ENCODE measurements at regions not wholly inside any gene's neighbourhood (a gene's known extent, or its start where the extent isn't known, plus 50 kb on each side); places are given as distances from the start of the nearest gene placed in this dataset.

DNA sequence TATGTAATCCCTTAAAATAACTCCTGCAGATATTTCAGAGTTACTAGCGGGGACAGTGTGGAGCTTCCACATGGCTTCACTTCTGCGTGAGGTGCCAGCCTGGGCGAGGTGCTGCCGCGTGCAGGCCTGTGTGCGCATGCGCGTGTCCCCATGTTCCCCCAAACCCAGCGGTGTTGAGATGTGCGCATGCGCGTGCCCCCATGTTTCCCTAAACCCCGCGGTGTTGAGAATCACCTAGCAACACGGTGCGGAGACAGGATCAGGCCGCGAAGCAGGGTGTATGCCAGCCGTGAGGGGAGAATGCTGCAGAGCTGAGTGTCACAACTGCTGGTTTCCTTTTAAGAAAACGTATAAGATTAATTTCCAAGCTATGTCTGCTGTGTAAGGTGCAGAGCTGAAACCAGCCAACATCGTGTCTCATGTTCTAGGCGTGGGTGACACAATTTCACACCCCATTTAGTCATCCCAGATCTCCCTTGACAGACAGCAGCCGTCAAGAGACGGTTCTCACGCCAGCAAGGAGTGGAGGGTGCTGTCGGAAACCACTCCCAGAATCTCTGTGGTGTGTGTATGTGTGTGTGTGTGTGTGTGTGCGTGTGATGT is 71.9 kb upstream of the ADARB2 start:
- H3K36me3 ChIP-seq = no peaks in the 10 kb centered on the region
- H3K4me3 ChIP-seq = no peak overlapping the region
- H3K27me3 ChIP-seq = no peaks in the 10 kb centered on the region
- ATAC-seq (no peak), DNase-seq (no peak)
- WGBS (ENCODE audit: insufficient coverage, low coverage, low lambda C conversion rate, missing lambda C conversion rate) = 79% methylated on average over 27 of the region's 27 CpGs
- TF ChIP-seq, protein P1, sequence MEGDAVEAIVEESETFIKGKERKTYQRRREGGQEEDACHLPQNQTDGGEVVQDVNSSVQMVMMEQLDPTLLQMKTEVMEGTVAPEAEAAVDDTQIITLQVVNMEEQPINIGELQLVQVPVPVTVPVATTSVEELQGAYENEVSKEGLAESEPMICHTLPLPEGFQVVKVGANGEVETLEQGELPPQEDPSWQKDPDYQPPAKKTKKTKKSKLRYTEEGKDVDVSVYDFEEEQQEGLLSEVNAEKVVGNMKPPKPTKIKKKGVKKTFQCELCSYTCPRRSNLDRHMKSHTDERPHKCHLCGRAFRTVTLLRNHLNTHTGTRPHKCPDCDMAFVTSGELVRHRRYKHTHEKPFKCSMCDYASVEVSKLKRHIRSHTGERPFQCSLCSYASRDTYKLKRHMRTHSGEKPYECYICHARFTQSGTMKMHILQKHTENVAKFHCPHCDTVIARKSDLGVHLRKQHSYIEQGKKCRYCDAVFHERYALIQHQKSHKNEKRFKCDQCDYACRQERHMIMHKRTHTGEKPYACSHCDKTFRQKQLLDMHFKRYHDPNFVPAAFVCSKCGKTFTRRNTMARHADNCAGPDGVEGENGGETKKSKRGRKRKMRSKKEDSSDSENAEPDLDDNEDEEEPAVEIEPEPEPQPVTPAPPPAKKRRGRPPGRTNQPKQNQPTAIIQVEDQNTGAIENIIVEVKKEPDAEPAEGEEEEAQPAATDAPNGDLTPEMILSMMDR (IDR thresholded peaks at IDR 0.05) = no peak
- no peaks in the 10 kb centered on the region for H3K9me3 ChIP-seq
- H3K27ac ChIP-seq = no peak overlapping the region
- H3K4me1 ChIP-seq = no peaks in the 10 kb centered on the region
- intact Hi-C loops (cut with DNase I) = no loop called here

DNA sequence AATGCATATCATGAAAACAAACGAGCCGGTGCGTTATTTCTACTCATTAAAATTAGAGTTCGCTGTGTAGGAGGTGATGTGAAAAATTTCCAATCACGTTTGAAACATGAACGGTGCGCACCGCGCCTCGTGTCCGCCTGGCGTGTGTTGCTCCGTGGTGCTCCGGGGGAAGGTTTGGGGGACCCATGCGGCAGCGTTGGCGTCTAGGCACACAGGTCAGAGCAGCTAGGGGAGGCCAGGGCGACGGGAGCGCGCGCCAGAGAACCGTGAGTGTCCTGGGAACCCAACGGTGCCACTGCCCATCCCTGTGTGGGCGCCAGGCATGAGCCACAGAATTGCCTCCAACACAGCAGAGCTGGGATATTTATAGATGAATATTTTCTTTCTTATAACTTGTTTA is 70.6 kb upstream of the ADARB2 start:
- Histone ChIP-seq H3K27ac (no peak overlapping the region), H3K4me1 (no peaks in the 10 kb centered on the region), H3K4me3 (no peak overlapping the region), H3K27me3 (no peaks in the 10 kb centered on the region), H3K9me3 (no peaks in the 10 kb centered on the region), H3K36me3 (no peaks in the 10 kb centered on the region)
- no peak for DNase-seq
- intact Hi-C loops (cut with DNase I) = no loop called here
- TF ChIP-seq, protein P1 (IDR thresholded peaks at IDR 0.05) = no peak
- TF ChIP-seq POLR2A (IDR thresholded peaks at IDR 0.05) = no peak
- no peak for ATAC-seq
- 86% methylated on average over 22 of the region's 25 CpGs for WGBS (ENCODE audit: insufficient coverage, low coverage, low lambda C conversion rate, missing lambda C conversion rate)

DNA sequence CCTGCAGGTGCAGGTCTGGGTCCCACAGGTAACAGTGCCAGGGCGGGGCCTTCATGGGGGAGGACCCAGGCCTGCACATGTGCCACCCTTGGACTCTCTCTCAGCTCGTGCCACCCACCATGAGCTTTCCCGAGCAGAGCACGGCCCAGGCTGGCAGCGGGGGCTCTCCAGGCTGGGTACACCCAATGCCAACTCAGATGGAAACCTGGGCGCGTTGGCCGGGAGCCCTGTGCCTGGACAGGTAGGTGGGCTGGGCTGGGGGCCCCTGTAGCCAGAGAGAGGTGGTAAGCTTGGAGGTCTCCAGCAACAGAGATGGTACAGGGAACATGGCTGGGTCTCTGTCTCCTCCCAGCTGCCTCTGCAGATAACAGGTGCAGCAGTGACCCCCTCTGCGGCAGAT is 69.9 kb upstream of the ADARB2 start:
- ATAC-seq = peak in 1 of 4 donors; percentile 36
- Histone ChIP-seq H3K9me3 (no peaks in the 10 kb centered on the region), H3K36me3 (no peaks in the 10 kb centered on the region), H3K4me3 (no peak overlapping the region), H3K4me1 (no peaks in the 10 kb centered on the region), H3K27me3 (no peaks in the 10 kb centered on the region), H3K27ac (no peak overlapping the region)
- intact Hi-C loops (cut with DNase I) = no loop called here
- 100% methylated on average over 1 of the region's 9 CpGs for WGBS (ENCODE audit: insufficient coverage, low coverage, low lambda C conversion rate, missing lambda C conversion rate)
- TF ChIP-seq, protein P1 (IDR thresholded peaks at IDR 0.05) = no peak
- TF ChIP-seq POLR2A (IDR thresholded peaks at IDR 0.05) = no peak
- no peak for DNase-seq

DNA sequence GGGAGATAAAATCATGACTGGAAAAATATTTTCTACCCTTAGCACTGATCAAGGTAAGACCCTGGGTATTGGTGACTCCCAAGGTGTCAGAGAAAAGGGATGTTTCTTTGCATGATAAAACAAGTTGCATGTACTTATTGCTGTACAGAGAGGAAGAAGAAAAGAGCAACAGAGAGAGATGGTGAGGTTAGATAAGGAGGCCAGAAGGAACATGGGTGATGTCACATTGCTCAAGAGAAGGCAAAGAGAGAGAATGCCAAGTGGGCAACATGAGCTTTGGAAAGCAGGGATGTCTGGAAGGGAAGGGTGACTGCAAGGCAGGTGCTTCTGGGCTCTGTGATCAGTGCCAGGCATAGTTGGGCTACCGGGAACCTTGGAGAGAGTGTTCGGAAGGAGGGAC is 65.1 kb upstream of the ADARB2 start:
- TF ChIP-seq, protein P1 (IDR thresholded peaks at IDR 0.05) = no peak
- TF ChIP-seq POLR2A (IDR thresholded peaks at IDR 0.05) = no peak
- no peaks in the 10 kb centered on the region for H3K27me3 ChIP-seq
- ATAC-seq (no peak), DNase-seq (no peak)
- H3K36me3 ChIP-seq = no peaks in the 10 kb centered on the region
- WGBS (ENCODE audit: insufficient coverage, low coverage, low lambda C conversion rate, missing lambda C conversion rate) = 83% methylated on average over 2 of the region's 2 CpGs
- no peaks in the 10 kb centered on the region for H3K9me3 ChIP-seq
- intact Hi-C loops (cut with DNase I) = no loop called here
- no peak overlapping the region for H3K4me3 ChIP-seq
- no peak overlapping the region for H3K27ac ChIP-seq
- no peaks in the 10 kb centered on the region for H3K4me1 ChIP-seq

DNA sequence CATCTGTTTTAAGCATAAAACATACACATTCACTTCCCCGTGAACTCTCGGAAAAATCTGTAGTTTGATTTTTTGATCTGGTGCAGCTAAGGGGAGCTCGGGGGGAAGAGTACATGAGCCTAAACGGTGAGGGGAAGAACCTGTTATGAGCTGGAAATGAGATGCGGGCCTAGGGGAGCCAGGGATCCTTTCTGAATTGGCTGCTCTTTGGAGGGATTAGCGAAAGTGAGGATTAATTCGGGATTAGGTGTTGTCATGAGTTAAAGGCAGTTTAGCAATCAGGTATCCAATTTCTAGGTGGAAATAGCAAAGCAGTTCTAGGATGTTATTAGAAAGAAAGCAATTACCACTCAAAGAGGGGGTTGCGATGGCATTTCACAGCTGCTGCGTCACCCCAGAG is 51.1 kb upstream of the ADARB2 start:
- 53% methylated on average over 8 of the region's 9 CpGs for WGBS (ENCODE audit: insufficient coverage, low coverage, low lambda C conversion rate, missing lambda C conversion rate)
- no peaks in the 10 kb centered on the region for H3K27me3 ChIP-seq
- no peak for DNase-seq
- H3K9me3 ChIP-seq = no peaks in the 10 kb centered on the region
- H3K4me1 ChIP-seq = peaks cover 0 to 18% (median 0%) of the 10 kb centered on the region in 4 donors
- H3K36me3 ChIP-seq = no peaks in the 10 kb centered on the region
- no peak for ATAC-seq
- no peak for TF ChIP-seq POLR2A (IDR thresholded peaks at IDR 0.05)
- TF ChIP-seq, protein P1 (IDR thresholded peaks at IDR 0.05) = no peak
- intact Hi-C loops (cut with DNase I) = no loop called here
- H3K27ac ChIP-seq = no peak overlapping the region
- H3K4me3 ChIP-seq = no peak overlapping the region

Data from right lobe of liver (tissue), 6 donors.